ENCODE measurements at regions not wholly inside any gene's neighbourhood (a gene's known extent, or its start where the extent isn't known, plus 50 kb on each side); places are given as distances from the start of the nearest gene placed in this dataset.

DNA sequence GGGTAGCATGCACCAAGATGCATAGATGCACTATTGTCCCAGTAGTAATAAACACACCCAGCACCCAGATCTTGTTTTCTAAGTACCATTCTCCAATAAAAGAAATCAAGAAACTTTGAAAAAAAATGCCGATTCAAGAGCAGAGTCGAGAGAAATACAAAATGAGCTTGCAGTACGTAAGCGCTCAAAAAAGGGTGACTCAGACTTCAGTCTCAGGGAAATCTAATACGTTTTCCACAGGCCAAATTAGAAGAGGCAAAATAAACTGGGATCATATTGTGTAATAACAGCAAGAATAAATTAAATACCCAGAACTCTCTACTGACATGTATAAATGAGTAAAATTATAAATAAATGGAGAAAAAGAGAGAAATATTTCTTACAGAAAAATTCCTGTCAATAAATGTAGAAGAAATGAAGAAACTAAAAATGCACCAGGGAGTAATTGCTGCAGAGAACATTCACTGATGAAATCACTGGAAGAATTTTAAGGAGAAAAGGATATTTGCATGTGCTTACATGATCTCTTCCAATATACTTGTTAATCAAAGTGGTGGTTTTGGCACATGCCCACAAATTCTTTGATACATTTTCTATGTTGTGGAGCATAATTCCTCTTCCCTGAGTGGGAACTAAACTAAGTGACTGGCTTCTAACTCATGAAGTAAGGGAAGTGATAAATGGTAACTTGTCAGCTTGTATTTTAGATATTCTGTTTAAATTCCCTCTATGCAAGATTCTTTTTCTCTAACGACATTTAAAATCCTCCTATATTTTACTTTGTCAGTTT lies 567.6 kb upstream of the ADAMTS16 start:
- TF ChIP-seq POLR2A (IDR thresholded peaks at IDR 0.05; ENCODE audit: low read depth) (no peak), CTCF (IDR thresholded peaks at IDR 0.05) (no peak), POLR2AphosphoS5 (IDR thresholded peaks at IDR 0.05) (no peak)
